ENCODE measurements at regions not wholly inside any gene's neighbourhood (a gene's known extent, or its start where the extent isn't known, plus 50 kb on each side); places are given as distances from the start of the nearest gene placed in this dataset.
"Not testable (repeated sequence)": the region's sequence is repeated elsewhere in the genome, so short reads cannot be mapped to it uniquely, and the experiment has no call there.

DNA sequence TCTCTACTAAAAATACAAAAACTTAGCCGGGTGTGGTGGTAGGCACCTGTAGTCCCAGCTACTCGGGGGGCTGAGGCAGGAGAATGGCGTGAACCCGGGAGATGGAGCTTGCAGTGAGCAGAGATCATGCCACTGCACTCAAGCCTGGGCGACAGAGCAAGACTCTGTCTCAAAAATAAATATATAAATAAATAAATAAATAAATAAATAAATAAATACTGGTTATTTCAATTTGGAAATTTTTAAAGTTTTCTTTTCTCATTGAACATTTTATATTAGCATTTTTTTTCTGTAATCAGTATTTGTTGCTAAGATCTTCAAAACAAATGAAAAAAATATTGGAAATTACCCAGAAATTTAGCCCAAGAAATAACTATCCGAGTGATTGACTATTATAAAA lies 197.3 kb upstream of the SYT10 start:
- not testable (repeated sequence) for TF ChIP-seq CTCF (conservative IDR thresholded peaks at IDR 0.05; ENCODE audit: low read depth, low read length); EZH2 (IDR thresholded peaks at IDR 0.05; ENCODE audit: low read length, unreplicated experiment)

Measured in PC-3 (cell line).